HepG2 (cell line): ENCODE measurements at regions not wholly inside any gene's neighbourhood (a gene's known extent, or its start where the extent isn't known, plus 50 kb on each side); places are given as distances from the start of the nearest gene placed in this dataset.

Experiments used
- ZBTB21 ChIP-seq: sonication (generic); formaldehyde crosslinking; IDR thresholded peaks from 2 replicates; pipeline ENCODE4 v1.4.0; 2020; ENCODE audit warnings: missing genetic modification reagents
- ZNF609 ChIP-seq: sonication (generic); formaldehyde crosslinking; IDR thresholded peaks from 2 replicates; pipeline ENCODE4 v1.4.0; 2020; ENCODE audit warnings: mild to moderate bottlenecking, missing genetic modification reagents, borderline replicate concordance

GRCh38 chr4:28921886-28922285, 1798.3 kb upstream of the PCDH7 start:
- TF ChIP-seq ZNF609 (no peak), ZBTB21 (CRISPR knock-in tag) (no peak)
